IgD-negative memory B cell (primary cell): ENCODE measurements at regions not wholly inside any gene's neighbourhood (a gene's known extent, or its start where the extent isn't known, plus 50 kb on each side); places are given as distances from the start of the nearest gene placed in this dataset.
A peak's percentile ranks its signal among the peaks of the same experiment; 100 is the strongest.

Experiments
- H3K27ac Mint-ChIP-seq, 3 donors: one replicate each; pipeline ENCODE4 v1.8.0; 2020 to 2022; ENCODE audit warnings: mild to moderate bottlenecking in 3 of 3, mixed read lengths in 3 of 3, moderate library complexity in 1 of 3
- H3K27me3 Mint-ChIP-seq: one replicate; pipeline ENCODE4 v1.8.0; 2021; ENCODE audit warnings: mixed read lengths
- H3K36me3 Mint-ChIP-seq: one replicate; pipeline ENCODE4 v1.8.0; 2020; ENCODE audit warnings: mild to moderate bottlenecking, mixed read lengths
- H3K4me1 Mint-ChIP-seq, 3 donors: one replicate each; pipeline ENCODE4 v1.8.0; 2020 to 2022; ENCODE audit warnings: mixed read lengths in 3 of 3, mild to moderate bottlenecking in 1 of 3
- H3K4me3 Mint-ChIP-seq, 4 donors: one replicate each; pipeline ENCODE4 v1.8.0; 2020 to 2022; ENCODE audit warnings: mild to moderate bottlenecking in 4 of 4, mixed read lengths in 4 of 4, moderate library complexity in 3 of 4
- H3K9me3 Mint-ChIP-seq, 3 donors: one replicate each; pipeline ENCODE4 v1.8.0; 2020 to 2021; ENCODE audit warnings: mixed read lengths in 3 of 3, mild to moderate bottlenecking in 1 of 3

- Mint-ChIP-seq H3K4me1 (peaks cover 22 to 28% (median 24%) of the 10 kb centered on the region in 3 donors), H3K27ac (no peak overlapping the region), H3K36me3 (peaks cover 21% of the 10 kb centered on the region), H3K9me3 (no peaks in the 10 kb centered on the region), H3K27me3 (peaks cover 1% of the 10 kb centered on the region), H3K4me3 (no peak overlapping the region)
Measured at GRCh38 chr3:141418751-141419150, 50.4 kb downstream of the ZBTB38 start.

DNA sequence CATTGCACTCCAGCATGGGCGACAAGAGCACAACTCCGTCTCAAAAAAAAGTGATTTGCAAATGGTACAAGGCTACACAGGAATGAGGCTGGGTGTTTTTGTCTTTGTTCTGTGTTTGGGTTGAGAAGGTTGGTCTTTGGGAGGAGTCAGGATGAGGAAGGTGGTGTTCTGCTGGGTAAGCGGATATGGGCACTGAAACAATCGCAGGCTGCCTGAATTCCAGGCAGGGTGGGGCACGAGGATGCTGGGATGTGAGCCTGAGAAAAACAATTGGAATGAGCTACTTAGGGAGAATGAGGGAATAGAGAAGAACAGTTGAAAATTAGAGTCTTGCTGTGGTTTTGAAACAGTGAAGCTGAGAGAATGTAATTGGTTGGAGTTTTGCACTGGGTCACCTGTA, 51.6 kb downstream of the ZBTB38 start:
- no peak overlapping the region for H3K27ac Mint-ChIP-seq
- peaks cover 18 to 27% (median 21%) of the 10 kb centered on the region in 3 donors for H3K4me1 Mint-ChIP-seq
- peaks cover 1% of the 10 kb centered on the region for H3K27me3 Mint-ChIP-seq
- H3K36me3 Mint-ChIP-seq, result peaks cover 18% of the 10 kb centered on the region
- H3K4me3 Mint-ChIP-seq, result peak overlapping the region in 1 of 4 donors; percentile 1
- H3K9me3 Mint-ChIP-seq, result no peaks in the 10 kb centered on the region

DNA sequence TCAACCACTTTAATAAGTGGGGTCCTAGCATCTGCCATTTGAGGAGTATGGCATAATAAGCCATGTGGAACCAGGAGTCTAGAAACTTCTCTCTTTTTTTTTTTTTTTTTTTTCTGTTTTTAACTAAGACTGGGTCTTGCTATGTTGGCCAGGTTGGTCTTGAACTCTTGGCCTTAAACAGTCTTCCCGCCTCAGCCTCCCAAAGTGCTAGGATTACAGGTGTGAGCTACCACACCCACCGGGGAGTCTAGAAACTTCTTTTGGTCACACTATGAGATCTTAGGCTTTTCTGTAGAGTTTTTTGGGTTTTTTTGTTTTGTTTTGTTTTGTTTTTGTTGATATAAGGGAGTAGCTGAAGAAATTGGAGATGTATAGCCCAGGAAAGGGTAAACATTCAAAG, 52.9 kb downstream of the ZBTB38 start:
- H3K4me3 Mint-ChIP-seq, result no peak overlapping the region
- no peak overlapping the region for H3K27ac Mint-ChIP-seq
- no peaks in the 10 kb centered on the region for H3K9me3 Mint-ChIP-seq
- peaks cover 17 to 32% (median 25%) of the 10 kb centered on the region in 3 donors for H3K4me1 Mint-ChIP-seq
- peaks cover 1% of the 10 kb centered on the region for H3K27me3 Mint-ChIP-seq
- H3K36me3 Mint-ChIP-seq, result peaks cover 18% of the 10 kb centered on the region

- Mint-ChIP-seq H3K4me1 (peaks cover 19 to 34% (median 26%) of the 10 kb centered on the region in 3 donors), H3K27me3 (peaks cover 1% of the 10 kb centered on the region), H3K27ac (peak overlapping the region in 1 of 3 donors; percentile 74), H3K36me3 (peaks cover 15% of the 10 kb centered on the region), H3K9me3 (no peaks in the 10 kb centered on the region), H3K4me3 (no peak overlapping the region)
Measured at GRCh38 chr3:141421639-141422319, 53.5 kb downstream of the ZBTB38 start.

DNA sequence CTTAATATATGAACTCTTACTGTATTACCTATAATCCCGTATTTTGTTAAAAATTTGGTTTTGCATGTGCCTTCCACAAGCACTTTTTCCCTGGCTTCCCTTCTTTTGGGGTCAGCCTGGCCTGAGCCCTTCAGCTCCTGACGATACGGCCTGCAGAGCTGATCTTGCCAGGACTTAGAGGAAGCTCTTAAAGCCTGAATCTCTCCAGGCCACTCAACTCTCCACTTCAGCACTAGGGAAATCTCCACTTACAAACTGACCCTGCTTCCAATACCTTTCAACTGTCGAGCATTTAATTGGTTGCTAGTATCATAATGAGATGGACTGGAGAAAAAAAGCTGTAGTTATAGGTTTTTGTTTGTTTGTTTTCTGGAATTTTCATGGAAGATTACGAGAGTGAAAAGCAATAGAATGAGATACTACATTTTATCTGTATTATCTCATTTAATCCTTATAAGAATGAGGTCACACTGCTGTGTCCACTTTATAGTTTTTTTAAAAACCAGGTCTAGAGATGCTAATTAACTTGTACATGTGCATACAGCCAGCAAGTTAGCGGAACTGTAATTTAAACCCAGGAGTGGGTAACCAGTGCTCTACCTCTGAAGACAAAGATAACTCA, 54.8 kb downstream of the ZBTB38 start:
- Mint-ChIP-seq H3K4me3 (peak overlapping the region in 1 of 4 donors; percentile 28), H3K36me3 (peaks cover 10% of the 10 kb centered on the region), H3K27me3 (peaks cover 1% of the 10 kb centered on the region), H3K27ac (no peak overlapping the region), H3K9me3 (no peaks in the 10 kb centered on the region), H3K4me1 (peaks cover 24 to 36% (median 31%) of the 10 kb centered on the region in 3 donors)

DNA sequence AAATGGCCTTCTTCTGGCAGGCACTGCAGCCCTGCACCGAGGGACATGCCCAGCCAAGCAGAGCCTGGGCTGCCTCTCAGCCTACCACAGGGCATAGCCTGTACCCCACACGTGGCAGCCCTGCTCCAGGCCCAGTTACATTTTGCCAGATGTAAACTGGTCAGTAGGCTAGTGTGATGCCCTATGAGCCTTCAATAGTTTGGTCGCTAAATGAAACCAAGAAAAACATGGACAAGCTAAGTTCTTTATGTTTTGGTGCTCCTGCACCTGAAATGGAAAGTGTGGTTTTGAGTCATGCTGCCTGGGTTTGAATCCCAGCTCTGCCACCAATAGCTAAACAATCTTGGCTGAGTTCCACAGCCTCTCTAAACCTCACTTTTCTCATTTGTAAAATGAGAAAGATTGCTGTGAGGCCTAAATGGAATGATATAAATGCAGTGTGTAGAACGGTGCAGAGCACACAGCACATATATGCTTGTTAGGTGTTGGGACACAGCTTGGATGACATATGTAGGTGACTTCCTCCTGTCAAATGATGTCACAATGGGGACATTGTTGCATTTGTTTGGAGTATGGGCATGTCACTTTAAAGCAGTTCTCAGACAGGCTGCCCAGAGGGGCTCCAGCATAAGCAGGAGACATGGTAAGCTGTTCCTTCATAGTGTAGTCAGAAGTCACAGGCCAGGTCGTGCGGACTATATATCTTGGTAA, 57.4 kb downstream of the ZBTB38 start:
- H3K27me3 Mint-ChIP-seq, result no peaks in the 10 kb centered on the region
- H3K4me3 Mint-ChIP-seq, result no peak overlapping the region
- no peaks in the 10 kb centered on the region for H3K9me3 Mint-ChIP-seq
- peaks cover 13 to 21% (median 19%) of the 10 kb centered on the region in 3 donors for H3K4me1 Mint-ChIP-seq
- peaks cover 2% of the 10 kb centered on the region for H3K36me3 Mint-ChIP-seq
- peak overlapping the region in 1 of 3 donors; percentile 45 for H3K27ac Mint-ChIP-seq

DNA sequence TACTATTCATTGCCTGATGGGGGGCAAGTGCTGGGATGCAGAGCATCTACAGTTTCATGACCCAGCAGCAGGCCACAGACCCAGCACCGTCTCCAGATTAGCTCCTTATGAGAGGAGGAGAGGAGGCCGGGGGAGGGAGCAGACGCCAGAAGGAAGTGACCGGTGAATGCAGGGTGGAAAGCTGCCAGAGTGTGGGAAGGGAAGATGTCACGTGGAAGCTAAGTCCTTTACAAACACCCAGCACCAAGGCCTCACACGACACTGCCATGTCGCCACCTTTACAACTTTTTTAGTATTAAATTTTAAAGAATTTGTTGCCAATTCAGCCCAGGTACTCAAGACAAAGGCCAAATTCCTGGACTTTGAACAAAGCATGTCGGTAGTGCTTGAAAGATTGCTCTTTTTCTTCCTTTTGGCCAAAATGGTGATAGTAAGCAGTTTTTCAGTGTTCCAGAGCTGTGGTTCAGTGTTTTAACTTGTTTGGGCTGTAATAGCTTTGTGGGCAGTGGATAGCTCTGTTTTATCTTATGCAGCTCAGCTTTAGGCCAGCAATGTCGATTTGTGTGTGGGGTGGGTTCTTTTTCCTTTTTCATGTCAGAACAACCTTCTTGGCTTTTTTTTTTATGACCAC, 58.2 kb downstream of the ZBTB38 start:
- Mint-ChIP-seq H3K9me3 (no peaks in the 10 kb centered on the region), H3K4me3 (no peak overlapping the region), H3K27me3 (no peaks in the 10 kb centered on the region), H3K27ac (no peak overlapping the region), H3K36me3 (peaks cover 2% of the 10 kb centered on the region), H3K4me1 (peaks cover 13 to 17% (median 14%) of the 10 kb centered on the region in 3 donors)

DNA sequence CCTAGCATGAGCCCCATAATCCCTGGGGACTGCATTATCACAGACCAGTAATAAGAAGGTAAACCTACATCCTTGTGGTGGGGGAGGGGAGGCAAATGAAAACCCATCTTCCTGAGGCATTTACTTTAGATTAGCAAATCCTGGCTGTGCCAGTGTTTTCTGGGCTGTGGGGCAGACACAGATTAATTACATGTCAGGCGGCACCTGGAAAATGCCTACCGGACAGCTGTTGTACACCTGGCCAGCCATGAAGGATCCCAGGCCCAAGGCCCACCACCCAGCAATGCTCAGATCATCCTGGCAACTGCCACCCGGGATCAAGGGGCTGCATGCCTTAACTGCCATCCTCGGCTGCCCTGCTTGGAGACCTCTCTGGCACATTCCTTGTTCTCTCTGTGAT, 59.1 kb upstream of the RASA2 start:
- Mint-ChIP-seq H3K9me3 (no peaks in the 10 kb centered on the region), H3K27ac (no peak overlapping the region), H3K4me3 (no peak overlapping the region), H3K4me1 (peaks cover 15 to 22% (median 21%) of the 10 kb centered on the region in 3 donors), H3K27me3 (no peaks in the 10 kb centered on the region), H3K36me3 (peaks cover 2% of the 10 kb centered on the region)

- Mint-ChIP-seq H3K9me3 (no peaks in the 10 kb centered on the region), H3K36me3 (peaks cover 2% of the 10 kb centered on the region), H3K27ac (peak overlapping the region in 1 of 3 donors; percentile 19), H3K4me1 (peaks cover 21 to 26% (median 23%) of the 10 kb centered on the region in 3 donors), H3K4me3 (peak overlapping the region in 1 of 4 donors; percentile 54), H3K27me3 (no peaks in the 10 kb centered on the region)
Measured at GRCh38 chr3:141429371-141430035, 57.3 kb upstream of the RASA2 start.

- no peak overlapping the region for H3K4me3 Mint-ChIP-seq
- H3K9me3 Mint-ChIP-seq, result no peaks in the 10 kb centered on the region
- peaks cover 21 to 23% (median 22%) of the 10 kb centered on the region in 3 donors for H3K4me1 Mint-ChIP-seq
- H3K27ac Mint-ChIP-seq, result no peak overlapping the region
- no peaks in the 10 kb centered on the region for H3K27me3 Mint-ChIP-seq
- H3K36me3 Mint-ChIP-seq, result peaks cover 2% of the 10 kb centered on the region
Measured at GRCh38 chr3:141430316-141430715, 56.5 kb upstream of the RASA2 start.

GRCh38 chr3:141431411-141432378, 55.1 kb upstream of the RASA2 start:
- no peaks in the 10 kb centered on the region for H3K27me3 Mint-ChIP-seq
- H3K4me3 Mint-ChIP-seq, result no peak overlapping the region
- no peaks in the 10 kb centered on the region for H3K9me3 Mint-ChIP-seq
- peaks cover 2% of the 10 kb centered on the region for H3K36me3 Mint-ChIP-seq
- H3K4me1 Mint-ChIP-seq, result peaks cover 16 to 22% (median 20%) of the 10 kb centered on the region in 3 donors
- H3K27ac Mint-ChIP-seq, result no peak overlapping the region

GRCh38 chr3:141432904-141433303, 53.9 kb upstream of the RASA2 start:
- H3K27ac Mint-ChIP-seq, result peak overlapping the region in 1 of 3 donors; percentile 7
- H3K9me3 Mint-ChIP-seq, result no peaks in the 10 kb centered on the region
- H3K4me1 Mint-ChIP-seq, result peaks cover 9 to 18% (median 14%) of the 10 kb centered on the region in 3 donors

GRCh38 chr3:141434255-141434654, 52.6 kb upstream of the RASA2 start:
- Mint-ChIP-seq H3K27ac (no peak overlapping the region), H3K36me3 (peaks cover 2% of the 10 kb centered on the region), H3K27me3 (no peaks in the 10 kb centered on the region), H3K9me3 (no peaks in the 10 kb centered on the region), H3K4me3 (no peak overlapping the region), H3K4me1 (peaks cover 12 to 18% (median 15%) of the 10 kb centered on the region in 3 donors)

More at GRCh38 chr3:141432904-141433303, 53.9 kb upstream of the RASA2 start:
- Mint-ChIP-seq H3K27me3 (no peaks in the 10 kb centered on the region), H3K4me3 (no peak overlapping the region), H3K36me3 (peaks cover 2% of the 10 kb centered on the region)
